Left colon (tissue), 2 donors: ENCODE measurements at regions not wholly inside any gene's neighbourhood (a gene's known extent, or its start where the extent isn't known, plus 50 kb on each side); places are given as distances from the start of the nearest gene placed in this dataset.

Experiments
- ATAC-seq: fragments of 200-7000 bp; cut with Tn5 transposase; one replicate; pipeline ENCODE4 v1.9.1; 2020; ENCODE audit warnings: mild to moderate bottlenecking, moderate library complexity
- DNase-seq, 2 donors: peaks; one replicate each; pipeline ENCODE4 v3.0.0-alpha.2; 2020
- intact Hi-C, 2 donors: fragments of 100-400 bp; cut with DNase I in 1 of 2; cut with micrococcal nuclease in 1 of 2; formaldehyde crosslinking; loops; one replicate each; pipeline versions ENCODE4 v1.11.2 to v1.14.0; 2022; cut with DNase I, micrococcal nuclease
- donor health status: DM: no; HTN: no; CAD: no.
- donor health status: DM: yes; HTN: yes; CAD: no.

- DNase-seq (no peak), ATAC-seq (no peak)
- intact Hi-C loops, result no loop called here
Measured at GRCh38 chr10:111474786-111475185, 398.0 kb downstream of the ADRA2A start.

GRCh38 chr10:111475720-111476119, 398.9 kb downstream of the ADRA2A start:
- intact Hi-C loops, result no loop called here
- no peak for ATAC-seq
- DNase-seq, result no peak

- intact Hi-C loops, result no loop called here
Measured at GRCh38 chr10:111478651-111479050, 401.8 kb downstream of the ADRA2A start.

GRCh38 chr10:111479966-111480365, 403.1 kb downstream of the ADRA2A start:
- no peak for DNase-seq
- ATAC-seq, result no peak
- intact Hi-C loops, result no loop called here

More at GRCh38 chr10:111478651-111479050, 401.8 kb downstream of the ADRA2A start:
- no peak for DNase-seq
- ATAC-seq, result no peak

- intact Hi-C loops, result no loop called here
- no peak for ATAC-seq
Measured at GRCh38 chr10:111481261-111481826, 404.5 kb downstream of the ADRA2A start.

GRCh38 chr10:111481866-111482265, 405.0 kb downstream of the ADRA2A start:
- intact Hi-C loops, result no loop called here
- DNase-seq, result no peak
- no peak for ATAC-seq

More at GRCh38 chr10:111481261-111481826, 404.5 kb downstream of the ADRA2A start:
- DNase-seq, result no peak

GRCh38 chr10:111482621-111483216, 405.9 kb downstream of the ADRA2A start:
- DNase-seq (no peak), ATAC-seq (no peak)
- intact Hi-C loops, result no loop called here

GRCh38 chr10:111485767-111486166, 408.9 kb downstream of the ADRA2A start:
- intact Hi-C loops, result no loop called here
- no peak for DNase-seq
- no peak for ATAC-seq

- ATAC-seq, result no peak
- intact Hi-C loops, result no loop called here
- no peak for DNase-seq
Measured at GRCh38 chr10:111486346-111486745, 409.5 kb downstream of the ADRA2A start.

GRCh38 chr10:111488668-111489067, 411.8 kb downstream of the ADRA2A start:
- no peak for ATAC-seq
- intact Hi-C loops, result no loop called here
- no peak for DNase-seq

GRCh38 chr10:111491154-111491553, 414.3 kb downstream of the ADRA2A start:
- intact Hi-C loops, result no loop called here
- no peak for ATAC-seq
- no peak for DNase-seq

- DNase-seq (no peak), ATAC-seq (no peak)
- intact Hi-C loops, result no loop called here
Measured at GRCh38 chr10:111493024-111493625, 416.3 kb downstream of the ADRA2A start.

GRCh38 chr10:111498560-111498959, 421.7 kb downstream of the ADRA2A start:
- intact Hi-C loops, result no loop called here
- ATAC-seq (no peak), DNase-seq (no peak)

GRCh38 chr10:111504376-111504775, 427.5 kb downstream of the ADRA2A start:
- intact Hi-C loops, result no loop called here
- DNase-seq (no peak), ATAC-seq (no peak)

- intact Hi-C loops, result no loop called here
Measured at GRCh38 chr10:111506266-111507034, 429.6 kb downstream of the ADRA2A start.

GRCh38 chr10:111511751-111512150, 434.9 kb downstream of the ADRA2A start:
- ATAC-seq (no peak), DNase-seq (no peak)
- intact Hi-C loops, result no loop called here

More at GRCh38 chr10:111506266-111507034, 429.6 kb downstream of the ADRA2A start:
- no peak for ATAC-seq
- no peak for DNase-seq

GRCh38 chr10:111515264-111515663, 438.4 kb downstream of the ADRA2A start:
- intact Hi-C loops, result no loop called here
- ATAC-seq, result no peak

GRCh38 chr10:111515706-111516105, 438.9 kb downstream of the ADRA2A start:
- ATAC-seq (no peak), DNase-seq (no peak)
- intact Hi-C loops, result no loop called here

More at GRCh38 chr10:111515264-111515663, 438.4 kb downstream of the ADRA2A start:
- no peak for DNase-seq

- ATAC-seq, result no peak
- intact Hi-C loops, result no loop called here
- DNase-seq, result no peak
Measured at GRCh38 chr10:111516144-111516543, 439.3 kb downstream of the ADRA2A start.

- no peak for ATAC-seq
- intact Hi-C loops, result no loop called here
Measured at GRCh38 chr10:111522141-111522540, 445.3 kb downstream of the ADRA2A start.

More at GRCh38 chr10:111522141-111522540, 445.3 kb downstream of the ADRA2A start:
- DNase-seq, result no peak
